Suprapubic skin (tissue), 4 donors: ENCODE measurements at regions not wholly inside any gene's neighbourhood (a gene's known extent, or its start where the extent isn't known, plus 50 kb on each side); places are given as distances from the start of the nearest gene placed in this dataset.

Source experiments
- DNase-seq, 2 donors: peaks; one replicate each; pipeline ENCODE4 v3.0.0-alpha.2; 2019; ENCODE audit warnings: low spot score in 2 of 2
- H3K27ac ChIP-seq: fragments of 200-600 bp; sonication (generic); one replicate; pipeline ENCODE4 v1.5.1; 2019
- H3K27me3 ChIP-seq: fragments of 200-600 bp; sonication (generic); one replicate; pipeline ENCODE4 v1.5.1; 2019
- H3K36me3 ChIP-seq: fragments of 200-600 bp; sonication (generic); one replicate; pipeline ENCODE4 v1.5.1; 2019
- H3K4me1 ChIP-seq: fragments of 200-600 bp; sonication (generic); one replicate; pipeline ENCODE4 v1.5.1; 2019
- H3K4me3 ChIP-seq: fragments of 200-600 bp; sonication (generic); one replicate; pipeline ENCODE4 v1.5.1; 2019; ENCODE audit warnings: mild to moderate bottlenecking
- H3K9me3 ChIP-seq: fragments of 200-600 bp; sonication (generic); one replicate; pipeline ENCODE4 v1.5.1; 2019
- EP300 ChIP-seq: sonication (generic); formaldehyde crosslinking; IDR thresholded peaks from one replicate; pipeline ENCODE4 v1.6.1; 2017; ENCODE audit warnings: antibody characterized with exemption
- POLR2A ChIP-seq, 2 donors: fragments of 450-650 bp; IDR thresholded peaks; one replicate each; pipeline ENCODE4 v1.6.1; 2017; ENCODE audit warnings: antibody characterized with exemption in 2 of 2, mild to moderate bottlenecking in 2 of 2, moderate library complexity in 2 of 2
- POLR2AphosphoS5 ChIP-seq, 3 donors: sonication (generic); formaldehyde crosslinking; IDR thresholded peaks; one replicate each; pipeline ENCODE4 v1.6.1; 2017; ENCODE audit warnings: antibody characterized with exemption in 3 of 3
- WGBS: methylation state at CpG from one replicate; pipeline ENCODE4 v1.1.5; 2018; 5-methylcytosine and 5-hydroxymethylcytosine counted together
- TF ChIP-seq, protein P1 (sequence below), 2 donors: fragments of 200-600 bp in 1 of 2; fragments of 450-650 bp in 1 of 2; sonication (generic) in 1 of 2; IDR thresholded peaks; one replicate each; pipeline ENCODE4 v1.5.1; 2016 to 2019; ENCODE audit warnings: antibody characterized with exemption in 2 of 2, mild to moderate bottlenecking in 1 of 2, moderate library complexity in 1 of 2

DNA sequence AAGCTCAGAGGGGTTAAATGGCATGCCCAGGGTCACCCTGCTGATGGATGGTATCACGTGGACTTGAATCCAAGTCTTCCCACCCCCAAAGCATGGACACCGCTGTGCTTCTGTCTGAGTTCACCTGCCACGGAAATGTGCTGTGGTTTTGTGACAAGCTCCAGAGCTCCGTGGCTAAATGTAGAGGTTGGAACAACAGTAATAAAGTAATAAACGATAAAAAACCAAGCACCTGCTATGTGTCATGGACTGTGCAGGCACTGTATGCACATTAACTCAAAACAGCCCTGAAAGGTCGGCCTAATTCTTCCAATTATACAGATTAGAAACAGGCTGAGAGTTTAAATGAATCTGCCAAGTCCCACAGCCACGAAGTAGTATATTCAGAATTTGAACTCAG lies 182.1 kb upstream of the NAV2 start:
- no peaks in the 10 kb centered on the region for H3K4me1 ChIP-seq
- 87% methylated on average over 7 of the region's 7 CpGs for WGBS
- TF ChIP-seq POLR2A (IDR thresholded peaks at IDR 0.05) (no peak), POLR2AphosphoS5 (IDR thresholded peaks at IDR 0.05) (no peak), EP300 (no peak)
- TF ChIP-seq, protein P1, sequence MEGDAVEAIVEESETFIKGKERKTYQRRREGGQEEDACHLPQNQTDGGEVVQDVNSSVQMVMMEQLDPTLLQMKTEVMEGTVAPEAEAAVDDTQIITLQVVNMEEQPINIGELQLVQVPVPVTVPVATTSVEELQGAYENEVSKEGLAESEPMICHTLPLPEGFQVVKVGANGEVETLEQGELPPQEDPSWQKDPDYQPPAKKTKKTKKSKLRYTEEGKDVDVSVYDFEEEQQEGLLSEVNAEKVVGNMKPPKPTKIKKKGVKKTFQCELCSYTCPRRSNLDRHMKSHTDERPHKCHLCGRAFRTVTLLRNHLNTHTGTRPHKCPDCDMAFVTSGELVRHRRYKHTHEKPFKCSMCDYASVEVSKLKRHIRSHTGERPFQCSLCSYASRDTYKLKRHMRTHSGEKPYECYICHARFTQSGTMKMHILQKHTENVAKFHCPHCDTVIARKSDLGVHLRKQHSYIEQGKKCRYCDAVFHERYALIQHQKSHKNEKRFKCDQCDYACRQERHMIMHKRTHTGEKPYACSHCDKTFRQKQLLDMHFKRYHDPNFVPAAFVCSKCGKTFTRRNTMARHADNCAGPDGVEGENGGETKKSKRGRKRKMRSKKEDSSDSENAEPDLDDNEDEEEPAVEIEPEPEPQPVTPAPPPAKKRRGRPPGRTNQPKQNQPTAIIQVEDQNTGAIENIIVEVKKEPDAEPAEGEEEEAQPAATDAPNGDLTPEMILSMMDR (IDR thresholded peaks at IDR 0.05), result no peak
- no peaks in the 10 kb centered on the region for H3K36me3 ChIP-seq
- no peak for DNase-seq
- no peak overlapping the region for H3K27ac ChIP-seq
- no peaks in the 10 kb centered on the region for H3K9me3 ChIP-seq
- no peaks in the 10 kb centered on the region for H3K27me3 ChIP-seq
- H3K4me3 ChIP-seq, result no peak overlapping the region

DNA sequence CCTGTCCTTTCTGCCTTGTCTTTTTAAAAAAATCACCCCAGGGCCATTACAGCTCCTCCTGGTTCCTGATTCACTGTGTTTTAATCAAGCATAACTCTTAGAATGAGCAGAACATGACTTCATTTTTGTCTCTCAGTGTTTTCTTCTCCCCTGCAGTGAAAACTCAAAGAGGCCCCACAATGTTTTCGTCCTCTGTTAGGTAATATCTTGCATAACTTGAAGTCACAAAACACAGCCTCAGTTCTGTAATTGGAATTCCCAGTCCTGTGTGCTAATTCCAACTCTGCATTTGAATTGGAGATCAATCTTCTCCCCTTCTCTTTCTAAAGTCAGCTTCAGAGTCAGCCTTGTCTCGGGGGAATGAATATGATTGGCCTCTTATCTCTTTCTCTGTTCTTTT lies 186.5 kb upstream of the NAV2 start:
- Histone ChIP-seq H3K4me3 (no peak overlapping the region), H3K4me1 (no peaks in the 10 kb centered on the region), H3K36me3 (no peaks in the 10 kb centered on the region), H3K9me3 (no peaks in the 10 kb centered on the region), H3K27ac (no peak overlapping the region), H3K27me3 (no peaks in the 10 kb centered on the region)
- no peak for DNase-seq
- WGBS, result 82% methylated on average over 2 of the region's 2 CpGs
- no peak for TF ChIP-seq POLR2A (IDR thresholded peaks at IDR 0.05)

DNA sequence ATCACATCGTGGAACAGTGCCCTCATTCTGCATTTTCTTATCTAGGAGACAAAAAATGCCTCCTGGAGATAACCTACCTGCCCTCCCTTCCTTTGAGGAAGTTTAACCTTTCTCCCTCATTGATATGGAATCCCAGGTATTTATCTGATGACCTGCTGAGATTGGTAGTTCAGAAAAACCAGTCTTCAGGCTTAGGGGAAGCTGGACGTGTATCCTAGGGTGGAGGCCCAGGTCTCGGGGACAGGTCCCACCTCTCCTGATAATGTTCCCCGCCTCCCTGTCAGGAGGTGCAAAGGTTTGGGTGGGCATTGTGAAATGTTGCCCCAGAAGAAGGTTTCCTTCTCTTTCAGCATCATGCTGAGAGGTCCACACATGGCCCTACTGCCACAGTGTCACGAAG lies 186.9 kb upstream of the NAV2 start:
- peaks cover 3% of the 10 kb centered on the region for H3K27me3 ChIP-seq
- no peaks in the 10 kb centered on the region for H3K9me3 ChIP-seq
- 84% methylated on average over 5 of the region's 5 CpGs for WGBS
- DNase-seq, result no peak
- H3K27ac ChIP-seq, result no peak overlapping the region
- H3K36me3 ChIP-seq, result no peaks in the 10 kb centered on the region
- TF ChIP-seq POLR2AphosphoS5 (IDR thresholded peaks at IDR 0.05) (no peak), POLR2A (IDR thresholded peaks at IDR 0.05) (no peak), EP300 (no peak)
- TF ChIP-seq, protein P1 (IDR thresholded peaks at IDR 0.05), result no peak
- H3K4me3 ChIP-seq, result no peak overlapping the region
- H3K4me1 ChIP-seq, result no peaks in the 10 kb centered on the region

DNA sequence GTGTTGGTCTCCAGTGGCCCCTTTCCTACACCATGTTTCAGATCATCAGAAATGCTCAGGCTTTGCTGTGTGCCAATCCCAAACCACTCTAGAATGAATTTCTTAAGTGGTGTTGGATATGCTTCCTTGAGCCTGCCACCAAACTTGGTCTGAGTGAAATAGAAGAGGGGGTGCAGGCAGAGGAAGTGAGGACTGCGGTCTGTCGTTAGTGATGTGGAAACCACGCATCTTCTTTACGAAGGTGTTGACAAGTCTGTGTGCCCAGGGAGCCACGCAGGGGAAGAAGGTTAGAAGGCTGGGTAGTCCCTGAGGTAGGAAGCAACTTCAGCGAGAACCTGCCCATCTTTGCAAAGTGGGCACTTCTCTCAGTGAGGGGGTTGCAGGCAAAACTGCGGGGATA lies 187.4 kb upstream of the NAV2 start:
- no peaks in the 10 kb centered on the region for H3K36me3 ChIP-seq
- WGBS, result 87% methylated on average over 7 of the region's 7 CpGs
- TF ChIP-seq POLR2A (IDR thresholded peaks at IDR 0.05), result no peak
- no peak for TF ChIP-seq POLR2AphosphoS5 (IDR thresholded peaks at IDR 0.05)
- no peak for TF ChIP-seq EP300
- TF ChIP-seq, protein P1 (IDR thresholded peaks at IDR 0.05), result no peak
- H3K4me3 ChIP-seq, result no peak overlapping the region
- no peak for DNase-seq
- H3K27ac ChIP-seq, result no peak overlapping the region
- H3K27me3 ChIP-seq, result peaks cover 4% of the 10 kb centered on the region
- no peaks in the 10 kb centered on the region for H3K9me3 ChIP-seq
- no peaks in the 10 kb centered on the region for H3K4me1 ChIP-seq

DNA sequence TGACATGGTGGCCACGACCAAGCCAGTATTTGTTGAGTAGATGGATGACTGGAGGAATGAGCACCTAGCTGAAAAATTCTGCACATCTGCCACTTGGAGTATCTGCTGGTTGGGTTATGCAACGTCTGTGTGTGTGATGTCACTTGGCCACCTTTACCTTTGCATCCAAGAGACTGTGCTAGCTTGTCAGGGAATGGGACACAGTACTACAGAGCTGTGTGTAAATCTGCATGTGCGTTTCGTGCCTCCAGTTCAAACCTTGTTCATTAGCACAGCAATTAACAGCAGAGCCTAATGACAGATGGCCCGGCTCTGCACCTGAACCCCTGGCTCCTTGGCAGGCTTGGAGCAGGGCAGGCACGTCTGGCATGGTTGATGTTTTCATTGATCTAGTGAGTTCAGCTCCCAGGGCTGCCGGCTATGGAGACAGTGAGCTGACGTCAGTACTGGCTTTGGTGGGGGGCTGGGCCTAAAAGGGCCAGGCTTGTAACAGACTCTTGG lies 188.4 kb upstream of the NAV2 start:
- H3K4me1 ChIP-seq, result no peaks in the 10 kb centered on the region
- no peak overlapping the region for H3K27ac ChIP-seq
- TF ChIP-seq, protein P1 (IDR thresholded peaks at IDR 0.05), result no peak
- TF ChIP-seq POLR2A (IDR thresholded peaks at IDR 0.05) (no peak), EP300 (no peak), POLR2AphosphoS5 (IDR thresholded peaks at IDR 0.05) (no peak)
- H3K4me3 ChIP-seq, result no peak overlapping the region
- DNase-seq, result no peak
- no peaks in the 10 kb centered on the region for H3K9me3 ChIP-seq
- no peaks in the 10 kb centered on the region for H3K36me3 ChIP-seq
- H3K27me3 ChIP-seq, result peaks cover 4% of the 10 kb centered on the region
- WGBS, result 34% methylated on average over 6 of the region's 8 CpGs

DNA sequence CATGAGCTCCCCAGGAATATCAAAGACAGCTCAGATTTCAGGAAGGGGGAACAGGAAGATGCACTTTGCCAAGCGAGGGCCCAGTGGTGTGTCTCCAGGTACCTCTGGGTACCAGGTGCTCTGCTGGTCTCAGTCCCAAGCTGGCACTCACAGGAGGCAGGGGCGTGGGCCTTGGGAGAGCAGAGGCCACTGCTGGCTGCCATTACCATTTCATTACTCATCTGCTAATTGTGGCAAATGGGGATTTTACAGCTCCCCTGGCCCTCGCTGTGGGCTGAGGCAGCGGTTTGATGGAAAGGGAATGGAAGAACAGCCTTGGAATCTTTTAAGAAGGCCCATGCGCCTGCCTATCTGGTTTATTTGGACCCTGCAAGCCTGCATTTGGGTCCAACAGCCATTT lies 192.0 kb upstream of the NAV2 start:
- no peak overlapping the region for H3K27ac ChIP-seq
- no peak for DNase-seq
- peaks cover 4% of the 10 kb centered on the region for H3K27me3 ChIP-seq
- no peak for TF ChIP-seq POLR2A (IDR thresholded peaks at IDR 0.05)
- no peak for TF ChIP-seq POLR2AphosphoS5 (IDR thresholded peaks at IDR 0.05)
- TF ChIP-seq, protein P1 (IDR thresholded peaks at IDR 0.05), result no peak
- TF ChIP-seq EP300, result no peak
- H3K36me3 ChIP-seq, result no peaks in the 10 kb centered on the region
- no peaks in the 10 kb centered on the region for H3K9me3 ChIP-seq
- H3K4me3 ChIP-seq, result no peak overlapping the region
- 72% methylated on average over 4 of the region's 5 CpGs for WGBS
- no peaks in the 10 kb centered on the region for H3K4me1 ChIP-seq
